Middle frontal gyrus (tissue), 1 donor: ENCODE measurements at regions not wholly inside any gene's neighbourhood (a gene's known extent, or its start where the extent isn't known, plus 50 kb on each side); places are given as distances from the start of the nearest gene placed in this dataset.

Source experiments
- DNase-seq: peaks from one replicate; pipeline ENCODE4 v3.0.0-alpha.2; 2015; ENCODE audit warnings: low spot score; ENCODE audit errors: extremely low spot score

DNA sequence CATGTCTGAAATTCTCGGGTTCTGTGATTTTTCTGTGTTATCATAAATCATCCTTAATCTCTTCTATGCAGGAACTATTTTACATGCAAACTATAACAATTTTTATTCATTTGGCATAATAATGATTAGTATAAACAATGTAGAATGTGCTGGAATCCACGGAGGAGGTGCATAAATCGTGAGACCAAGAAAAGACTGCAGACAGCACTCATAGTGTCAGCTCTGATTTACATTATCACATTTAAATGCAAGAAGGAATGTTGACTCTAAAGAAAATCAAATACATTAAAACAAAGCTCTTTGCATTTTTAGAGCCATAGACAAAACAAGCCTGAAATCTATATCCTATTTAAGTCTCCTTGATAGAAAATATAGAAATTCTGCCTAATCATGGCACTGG is 501.7 kb upstream of the STXBP6 start:
- DNase-seq = no peak

DNA sequence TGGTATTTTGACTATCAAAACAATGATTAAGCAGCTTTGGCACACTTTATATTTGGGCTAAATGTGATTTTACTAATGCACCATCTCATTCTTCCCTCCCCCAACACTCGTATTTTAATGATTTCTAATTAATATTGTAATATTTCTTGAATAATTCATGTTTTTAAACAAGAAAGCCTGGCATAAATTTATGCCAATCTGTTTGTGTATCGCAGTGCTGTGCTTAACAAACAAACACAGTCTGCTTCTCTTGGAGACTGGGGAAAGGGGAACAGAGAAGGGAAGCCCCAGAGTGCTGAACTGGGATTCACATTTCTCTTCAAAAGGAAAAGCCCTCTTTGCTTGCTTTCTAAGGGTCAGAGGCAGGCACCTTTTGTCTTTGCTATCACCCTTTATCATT is 496.9 kb upstream of the STXBP6 start:
- DNase-seq = no peak

DNA sequence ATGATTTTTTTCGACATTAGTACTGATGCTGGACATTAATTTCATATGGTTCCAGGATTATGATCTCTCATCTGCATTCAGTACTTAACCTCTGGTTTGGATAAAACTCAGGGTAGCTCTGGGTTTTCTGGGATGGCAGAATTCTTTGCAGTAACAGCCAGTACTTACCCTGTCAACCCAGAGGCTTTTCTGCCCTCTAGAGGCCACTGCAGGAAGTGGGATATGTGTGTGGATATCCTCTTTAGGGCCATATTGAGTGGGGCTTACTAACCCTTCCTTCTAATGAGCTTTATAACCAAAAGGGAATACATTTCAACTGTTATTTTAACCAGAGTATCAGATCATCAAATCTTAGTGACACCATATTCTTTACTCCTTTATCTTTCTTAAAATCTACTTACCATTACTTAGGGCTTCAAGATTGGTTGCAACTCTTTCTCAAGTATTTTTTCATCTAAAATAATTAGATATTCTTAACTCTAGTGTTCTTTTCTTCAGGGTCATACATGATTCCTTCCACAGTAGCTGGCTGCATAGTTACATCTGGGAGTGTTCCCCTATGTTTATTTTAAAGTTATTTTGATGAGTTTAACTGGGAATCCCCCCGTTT is 488.0 kb upstream of the STXBP6 start:
- DNase-seq = no peak

DNA sequence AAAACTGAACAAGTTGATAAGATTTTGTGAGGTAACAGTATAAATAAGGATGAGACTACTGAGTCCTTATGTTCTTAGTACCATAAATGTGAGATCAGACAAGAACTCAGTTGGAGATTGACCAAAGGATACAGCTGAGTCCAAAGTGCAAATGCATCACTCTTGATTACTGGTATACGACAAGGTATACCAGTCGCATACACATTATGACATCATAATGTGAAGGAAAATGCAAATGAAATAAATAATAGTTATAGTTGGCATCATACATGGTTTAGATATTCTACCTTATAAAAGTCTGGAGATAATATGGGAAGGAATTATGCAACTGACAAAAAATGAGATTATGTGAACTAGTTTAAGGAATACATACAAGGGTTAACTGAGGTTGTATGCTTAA is 476.3 kb upstream of the STXBP6 start:
- no peak for DNase-seq

DNA sequence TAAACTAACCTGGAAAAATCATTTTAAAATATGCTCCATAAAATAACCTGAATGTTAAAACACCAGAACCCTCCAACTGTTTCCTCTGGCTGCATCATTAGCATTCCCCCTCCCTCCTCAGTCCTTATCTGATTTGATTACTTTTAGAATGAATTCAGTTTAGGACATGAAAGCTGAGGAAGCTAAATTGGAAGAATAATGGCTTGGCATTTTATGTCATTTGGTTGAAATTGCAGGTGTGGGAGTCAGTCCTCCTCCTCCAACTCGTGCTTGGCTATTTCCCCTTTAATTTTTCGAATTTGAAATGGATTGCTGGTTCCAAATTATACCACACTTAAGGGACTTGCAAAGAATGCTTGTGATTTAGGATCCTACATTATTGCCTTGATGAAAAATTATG is 473.0 kb upstream of the STXBP6 start:
- DNase-seq = no peak

DNA sequence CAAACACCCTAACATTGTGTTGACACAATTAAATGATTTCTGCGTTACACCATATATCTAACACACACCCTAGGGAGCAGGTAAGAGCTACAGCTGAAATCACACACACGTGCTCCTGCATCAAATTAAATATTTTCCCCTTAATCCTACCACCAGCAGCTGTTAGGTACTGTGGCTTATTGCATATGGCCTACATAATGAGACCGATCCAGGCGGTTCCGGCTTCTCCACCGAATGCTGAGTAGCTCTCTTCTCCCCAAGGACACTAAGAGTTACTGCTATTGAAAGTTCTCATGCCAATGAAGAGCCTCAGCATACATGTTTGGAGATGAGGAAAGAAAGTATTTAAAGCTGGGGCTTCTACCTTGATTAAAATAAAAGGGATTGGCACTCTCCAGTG is 472.2 kb upstream of the STXBP6 start:
- DNase-seq = no peak

DNA sequence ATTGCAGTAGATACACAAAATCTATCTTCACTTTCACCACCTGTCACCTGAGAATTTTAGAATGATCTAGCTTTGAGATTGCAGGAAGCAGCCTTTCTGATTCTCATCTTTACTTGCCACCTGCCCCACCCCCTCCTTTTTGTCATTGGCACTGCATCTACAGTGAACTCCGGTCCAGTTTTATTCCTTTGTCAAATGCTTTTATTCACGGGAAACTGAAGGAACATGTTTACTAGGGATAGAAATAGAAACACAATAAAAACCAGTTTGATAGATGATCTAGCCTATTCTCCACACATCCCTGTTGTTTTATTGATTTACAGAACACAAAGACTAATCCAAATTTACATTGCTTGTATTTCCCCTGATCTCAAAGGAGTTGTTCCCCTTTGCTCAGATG is 471.7 kb upstream of the STXBP6 start:
- DNase-seq = no peak

DNA sequence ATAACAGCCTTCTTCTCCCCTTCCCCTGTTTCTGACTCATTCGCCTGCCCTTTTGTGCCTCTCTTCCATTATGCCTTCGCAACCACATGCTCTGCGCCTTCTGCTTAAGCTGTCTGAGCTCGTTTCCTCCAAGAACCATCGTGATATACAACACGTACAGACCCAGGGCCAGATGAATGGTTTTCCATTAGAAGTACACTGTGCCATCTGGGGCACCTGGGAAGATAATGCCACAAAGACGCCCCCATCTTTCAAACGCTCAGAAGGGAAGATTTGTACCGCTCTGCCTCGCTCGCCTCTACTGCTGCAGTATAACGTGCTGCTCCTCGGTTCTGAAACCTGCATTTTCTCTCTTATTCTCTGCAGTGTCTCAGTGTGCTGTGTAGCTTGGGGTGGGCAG is 470.9 kb upstream of the STXBP6 start:
- no peak for DNase-seq

DNA sequence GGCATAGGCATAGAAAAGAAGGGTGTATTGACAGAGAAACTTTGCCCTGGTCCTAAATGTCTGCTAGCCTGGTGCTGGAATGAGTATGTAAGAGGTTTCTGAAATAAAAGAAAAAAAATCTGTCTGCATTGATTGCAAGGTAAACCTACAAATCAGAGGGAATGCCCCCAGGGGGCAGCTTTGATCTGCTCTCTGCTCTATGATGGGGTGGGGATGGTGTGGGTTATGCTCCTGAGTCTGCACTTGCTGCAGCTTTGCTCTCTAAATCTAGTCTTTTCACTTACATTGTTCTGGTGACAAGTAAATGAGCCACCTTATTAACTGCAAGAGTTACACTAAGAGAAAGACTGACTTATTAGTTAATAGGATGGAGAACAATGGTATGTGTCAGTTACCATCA is 468.4 kb upstream of the STXBP6 start:
- no peak for DNase-seq

DNA sequence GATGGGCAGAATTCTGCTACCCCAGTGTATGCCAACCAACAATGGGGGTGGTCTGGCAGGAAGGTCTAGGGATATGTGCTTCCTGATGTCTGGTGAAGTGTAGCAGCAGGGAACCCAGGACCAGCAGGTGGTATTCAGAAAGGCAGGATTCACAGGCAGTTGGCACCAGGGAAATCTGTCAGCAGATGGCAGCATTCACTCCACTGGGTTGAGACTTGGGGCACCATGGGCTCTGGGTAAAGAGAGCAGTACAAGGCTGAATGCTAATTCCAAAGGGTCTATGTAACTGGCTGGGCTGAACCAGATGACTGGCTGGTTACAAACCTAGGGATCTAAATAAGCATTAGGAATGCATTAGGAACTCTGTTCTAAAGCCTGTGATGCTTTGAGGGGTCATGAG is 466.9 kb upstream of the STXBP6 start:
- DNase-seq = no peak

DNA sequence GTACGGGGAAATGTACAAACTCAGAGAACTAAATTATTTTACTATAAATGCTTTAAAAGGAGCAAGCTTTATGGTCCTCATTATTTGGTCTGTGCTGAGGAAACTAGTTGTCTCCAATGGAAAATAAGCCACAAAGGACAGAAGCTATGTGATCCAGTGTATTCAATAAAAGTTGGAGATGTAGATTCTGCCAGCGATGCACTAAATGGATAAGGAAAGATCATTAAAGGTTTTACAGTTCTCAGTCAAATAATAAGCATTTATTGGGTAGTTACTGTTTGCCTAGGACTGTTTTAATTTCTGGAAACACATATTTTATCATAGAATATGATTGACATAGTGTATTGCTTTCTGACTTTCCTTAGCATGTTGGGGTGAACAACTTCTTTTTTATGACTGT is 458.9 kb upstream of the STXBP6 start:
- DNase-seq = no peak

DNA sequence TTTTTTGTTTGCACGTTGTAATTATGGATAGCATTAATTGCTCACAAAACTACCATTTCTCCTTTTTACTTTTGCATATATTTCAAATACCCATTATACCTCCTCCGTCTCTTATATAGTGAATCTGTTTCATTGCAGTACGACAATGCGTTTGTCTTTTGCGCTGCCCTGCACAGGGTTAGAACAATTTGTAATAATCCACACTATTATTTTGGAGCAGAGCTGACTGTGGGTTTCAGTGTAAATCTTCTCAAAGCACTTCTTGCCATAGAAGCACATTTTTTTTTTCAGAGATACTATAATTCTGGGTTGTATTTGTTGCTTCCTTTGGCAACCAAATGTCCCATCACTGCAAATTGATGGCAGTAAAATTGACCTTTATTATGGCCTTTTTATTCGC is 451.8 kb upstream of the STXBP6 start:
- no peak for DNase-seq

DNA sequence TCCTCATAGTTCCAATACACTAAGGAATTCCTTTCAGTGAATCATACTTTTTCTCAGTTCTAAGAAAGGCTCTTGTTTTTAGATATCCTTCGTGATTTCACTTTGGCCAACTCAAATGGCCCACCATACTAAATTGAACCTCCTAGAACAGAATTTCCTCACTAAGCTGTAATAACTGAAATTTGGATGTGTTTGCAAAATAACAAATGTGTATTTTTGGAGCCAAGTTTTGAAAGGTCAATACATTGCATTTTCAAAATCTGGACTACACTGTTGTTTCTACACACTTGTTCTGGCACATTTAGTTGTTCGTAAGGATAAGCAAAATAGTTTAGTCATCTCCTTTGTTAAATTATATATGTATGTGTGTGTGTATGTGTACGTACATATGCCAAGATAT is 439.0 kb upstream of the STXBP6 start:
- DNase-seq = no peak

DNA sequence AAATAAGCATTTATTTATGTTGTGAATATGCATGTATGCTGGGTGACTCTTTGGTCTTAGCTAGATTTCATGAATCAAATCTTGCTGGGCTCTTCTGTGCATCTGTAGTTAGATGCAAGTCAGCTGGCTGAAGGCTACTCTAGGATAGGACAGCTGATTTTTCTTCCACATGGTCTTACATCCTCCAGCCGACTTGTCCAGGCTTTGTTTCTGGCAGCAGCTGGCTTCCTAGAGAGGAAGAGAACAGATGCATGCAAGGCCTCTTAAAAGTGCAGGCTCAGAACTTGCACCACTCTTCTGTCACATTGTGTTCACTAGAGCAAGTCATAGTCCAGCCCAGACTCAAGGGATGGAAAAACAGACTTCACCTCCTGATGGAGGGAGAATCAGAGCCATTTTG is 435.4 kb upstream of the STXBP6 start:
- no peak for DNase-seq

DNA sequence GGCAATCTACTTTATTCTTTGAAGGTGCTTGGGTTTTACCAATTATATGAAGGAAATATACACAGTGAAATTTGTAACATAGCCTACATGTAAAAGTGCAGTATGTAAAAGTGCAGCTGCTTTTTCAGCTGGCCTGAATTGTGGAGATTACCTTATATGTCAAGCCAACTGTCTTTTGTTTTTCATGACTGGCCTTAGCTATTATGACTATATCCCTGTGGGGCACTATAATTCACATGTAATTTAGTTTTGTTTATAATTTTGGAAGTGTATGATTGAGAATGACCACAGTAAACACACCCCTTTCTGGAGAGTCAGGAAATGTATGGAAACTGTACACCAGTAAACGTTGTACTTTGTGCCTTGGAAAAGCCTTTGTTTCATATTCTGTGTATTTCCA is 435.0 kb upstream of the STXBP6 start:
- no peak for DNase-seq

DNA sequence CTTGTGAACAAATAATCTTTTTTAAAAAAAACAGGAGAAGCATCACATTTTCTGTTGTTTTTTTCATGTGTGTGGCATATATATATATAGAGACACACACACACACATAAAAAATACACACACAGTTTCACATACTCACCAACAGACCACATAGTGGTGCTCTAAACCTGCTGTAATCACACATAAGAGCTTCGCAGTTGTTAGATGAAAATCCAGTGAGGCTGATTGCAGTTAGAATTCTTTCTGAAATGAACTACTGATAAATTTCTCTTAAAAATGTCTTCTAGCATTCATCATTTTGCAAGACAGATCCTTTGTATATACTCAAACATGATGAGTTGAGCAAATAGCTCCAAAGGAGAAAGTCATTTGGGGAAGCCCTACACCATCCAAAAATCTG is 434.3 kb upstream of the STXBP6 start:
- no peak for DNase-seq

DNA sequence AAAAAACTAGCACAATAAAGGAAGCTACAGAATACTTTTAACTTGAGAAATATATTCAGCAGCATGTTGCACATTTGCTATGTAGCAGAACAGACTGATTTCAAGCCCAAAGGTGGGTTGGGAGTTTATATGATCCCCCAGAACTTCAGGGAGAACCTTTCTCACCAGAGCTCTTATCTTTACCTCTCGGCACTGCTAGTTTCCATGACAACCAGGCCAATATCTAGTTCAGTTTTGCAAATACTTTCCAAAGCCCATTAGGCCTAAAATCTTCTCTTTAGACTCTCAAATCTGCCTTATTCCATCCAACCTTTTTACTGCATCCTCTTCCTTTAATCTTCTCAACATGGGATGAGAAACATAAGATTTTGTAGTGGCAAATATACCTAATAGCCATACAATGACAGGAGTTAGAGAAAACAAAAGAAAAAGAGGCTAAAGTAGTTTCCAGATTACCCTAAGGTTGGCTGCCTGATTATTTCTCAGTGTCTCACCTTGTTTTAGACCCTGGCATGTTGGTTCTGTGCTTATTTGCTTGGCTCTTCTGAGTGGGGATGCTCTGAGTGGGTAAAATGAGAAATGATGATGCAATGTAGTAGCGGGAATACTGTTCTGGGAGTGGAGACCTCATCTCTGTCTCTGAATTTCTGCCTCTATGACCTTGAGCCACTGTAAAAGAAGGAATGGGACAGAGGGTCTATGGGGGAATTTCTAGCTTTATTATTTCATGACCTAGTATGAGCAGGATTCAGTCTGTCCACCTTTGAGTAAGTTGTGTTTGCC is 427.6 kb upstream of the STXBP6 start:
- no peak for DNase-seq

DNA sequence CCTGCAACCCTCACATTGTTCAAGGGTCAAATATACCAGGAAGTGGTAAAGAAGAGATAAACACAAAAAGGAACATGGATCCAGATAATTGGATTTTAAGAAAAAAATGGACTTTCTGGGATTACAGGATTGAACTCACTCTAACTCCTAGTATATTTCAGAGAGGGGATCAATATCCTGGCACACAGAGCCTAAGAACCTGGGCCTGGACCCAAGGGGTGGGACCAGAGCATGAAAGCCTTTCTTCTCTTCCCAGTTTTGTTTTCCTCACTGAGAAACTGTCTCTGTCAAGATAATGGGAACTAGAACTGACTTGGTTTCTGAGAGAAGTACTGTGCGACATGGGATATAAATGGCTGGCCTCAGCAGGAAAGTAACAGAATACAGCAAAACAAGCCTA is 422.8 kb upstream of the STXBP6 start:
- no peak for DNase-seq

DNA sequence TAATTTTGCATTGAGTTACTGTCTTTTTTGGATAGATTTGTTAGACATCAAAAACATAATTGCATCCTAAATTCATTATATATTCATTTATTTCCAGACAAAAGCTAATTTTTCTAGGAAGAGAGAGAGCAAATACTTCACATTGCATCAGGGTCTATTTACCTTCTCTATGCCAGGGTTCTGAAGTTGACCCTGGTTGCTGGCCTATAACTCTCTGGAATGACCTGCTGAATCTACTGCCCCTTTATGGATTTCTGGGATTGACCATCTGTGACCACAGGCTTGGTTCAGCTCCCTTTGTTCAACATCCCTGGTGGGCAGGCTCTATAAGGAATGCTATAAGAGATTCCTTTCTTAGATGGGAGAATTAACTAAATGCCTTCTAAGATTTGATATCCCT is 414.8 kb upstream of the STXBP6 start:
- no peak for DNase-seq

DNA sequence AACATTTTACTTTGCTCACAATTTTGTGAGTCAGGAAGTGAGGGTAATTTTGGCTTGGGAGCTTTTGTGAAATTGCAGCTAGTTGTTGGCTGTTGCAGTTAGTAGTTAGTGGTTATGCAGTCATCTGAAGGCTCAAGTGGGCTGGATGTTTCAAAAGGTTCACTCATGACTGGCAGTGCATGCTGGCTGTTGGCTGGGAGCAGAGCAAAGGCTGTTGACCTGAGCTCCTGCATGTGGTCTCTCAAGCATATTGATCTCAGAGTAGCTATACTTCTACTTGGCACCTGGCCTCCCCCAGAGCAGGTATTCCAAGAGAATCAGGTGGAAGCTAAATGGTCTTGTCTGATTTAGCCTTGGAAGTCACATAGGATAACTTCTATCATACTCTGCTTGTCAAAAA is 414.1 kb upstream of the STXBP6 start:
- DNase-seq = no peak

DNA sequence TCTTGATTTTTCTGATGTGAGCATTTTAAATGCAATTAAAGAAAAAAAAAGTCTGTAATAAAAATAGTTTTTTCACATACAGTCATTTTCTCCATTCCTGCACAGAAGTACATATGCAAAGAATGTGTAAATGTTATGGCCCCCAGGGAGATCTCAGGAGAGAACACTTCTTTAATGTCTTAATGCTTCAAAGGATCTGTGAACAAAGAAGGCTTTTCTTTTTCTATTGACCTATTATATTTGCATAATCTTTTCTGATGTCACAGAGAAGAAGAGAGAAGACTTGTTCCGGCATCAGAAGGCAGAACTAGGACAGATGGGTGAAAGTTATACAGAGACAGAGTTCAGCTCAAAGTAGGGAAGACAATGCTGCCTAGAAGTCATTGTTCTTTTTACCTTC is 413.5 kb upstream of the STXBP6 start:
- DNase-seq = no peak

DNA sequence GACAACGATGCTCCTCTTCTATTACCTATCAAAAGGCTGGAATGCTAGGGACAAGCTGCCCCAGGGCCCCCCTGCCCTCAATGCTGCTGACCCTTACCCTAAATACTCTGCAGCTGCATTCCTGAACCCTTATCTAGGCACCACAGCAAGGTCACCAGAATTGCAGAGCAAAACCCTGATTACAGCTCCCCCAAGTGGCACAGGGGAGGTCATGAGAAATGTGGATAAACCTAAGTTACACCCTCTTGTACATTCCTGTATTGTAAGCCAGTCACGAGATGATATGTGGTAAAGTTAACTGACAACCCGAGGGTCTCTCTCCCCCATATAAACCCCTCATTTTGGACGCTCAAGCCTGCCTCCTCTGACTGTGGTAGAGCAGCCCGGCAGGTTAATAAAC is 411.8 kb upstream of the STXBP6 start:
- no peak for DNase-seq

DNA sequence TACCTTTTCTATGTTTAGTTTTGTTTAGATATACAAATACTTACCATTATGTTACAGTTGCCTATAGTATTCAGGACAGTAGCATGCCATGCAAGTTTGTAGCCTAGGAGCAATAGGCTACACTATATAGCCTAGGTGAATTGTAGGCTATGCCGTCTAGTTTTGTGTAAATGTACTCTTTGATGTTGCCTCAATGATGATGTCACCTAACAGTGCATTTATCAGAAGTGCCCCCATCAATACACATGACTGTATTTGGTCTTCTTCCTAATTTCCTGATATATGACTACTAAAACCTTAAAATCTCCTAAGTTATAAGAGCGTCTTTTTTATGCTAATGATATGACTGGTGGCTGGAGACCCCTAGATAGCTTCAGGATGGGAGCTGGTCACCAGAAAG is 394.4 kb upstream of the STXBP6 start:
- no peak for DNase-seq
